ENCODE measurements at regions not wholly inside any gene's neighbourhood (a gene's known extent, or its start where the extent isn't known, plus 50 kb on each side); places are given as distances from the start of the nearest gene placed in this dataset.

GRCh38 chr4:37138789-37139188 is 105.8 kb upstream of the NWD2 start:
- no peak overlapping the region for H3K27ac Mint-ChIP-seq
- H3K4me3 Mint-ChIP-seq, result no peak overlapping the region
- no peak for DNase-seq
- H3K36me3 Mint-ChIP-seq, result no peaks in the 10 kb centered on the region
- H3K4me1 Mint-ChIP-seq, result peaks cover 0 to 2% of the 10 kb centered on the region in 2 donors
- H3K9me3 Mint-ChIP-seq, result peaks cover 0 to 3% of the 10 kb centered on the region in 2 donors
- ATAC-seq (replicated peaks), result peak in 1 of 2 donors; percentile 41
- no peaks in the 10 kb centered on the region for H3K27me3 Mint-ChIP-seq

- ATAC-seq (replicated peaks), result no peak
- H3K27me3 Mint-ChIP-seq, result no peaks in the 10 kb centered on the region
- no peaks in the 10 kb centered on the region for H3K36me3 Mint-ChIP-seq
Measured at GRCh38 chr4:37139987-37140386, 104.6 kb upstream of the NWD2 start.

GRCh38 chr4:37146260-37146659 is 98.3 kb upstream of the NWD2 start:
- no peaks in the 10 kb centered on the region for H3K27me3 Mint-ChIP-seq
- H3K27ac Mint-ChIP-seq, result no peak overlapping the region
- no peak overlapping the region for H3K4me3 Mint-ChIP-seq
- peaks cover 0 to 9% of the 10 kb centered on the region in 2 donors for H3K9me3 Mint-ChIP-seq
- ATAC-seq (replicated peaks), result no peak
- no peaks in the 10 kb centered on the region for H3K36me3 Mint-ChIP-seq
- DNase-seq, result no peak
- no peaks in the 10 kb centered on the region for H3K4me1 Mint-ChIP-seq

More at GRCh38 chr4:37139987-37140386, 104.6 kb upstream of the NWD2 start:
- no peak for DNase-seq
- peaks cover 0 to 3% of the 10 kb centered on the region in 2 donors for H3K9me3 Mint-ChIP-seq
- no peak overlapping the region for H3K4me3 Mint-ChIP-seq
- no peak overlapping the region for H3K27ac Mint-ChIP-seq
- H3K4me1 Mint-ChIP-seq, result peaks cover 0 to 2% of the 10 kb centered on the region in 2 donors

GRCh38 chr4:37157476-37158167 is 86.9 kb upstream of the NWD2 start:
- Mint-ChIP-seq H3K27me3 (no peaks in the 10 kb centered on the region), H3K4me3 (no peak overlapping the region), H3K36me3 (no peaks in the 10 kb centered on the region), H3K27ac (no peak overlapping the region), H3K4me1 (no peaks in the 10 kb centered on the region), H3K9me3 (no peaks in the 10 kb centered on the region)
- no peak for DNase-seq
- no peak for ATAC-seq (replicated peaks)

- Mint-ChIP-seq H3K27ac (no peak overlapping the region), H3K36me3 (no peaks in the 10 kb centered on the region), H3K4me1 (no peaks in the 10 kb centered on the region), H3K4me3 (no peak overlapping the region), H3K9me3 (no peaks in the 10 kb centered on the region), H3K27me3 (no peaks in the 10 kb centered on the region)
- no peak for DNase-seq
- no peak for ATAC-seq (replicated peaks)
Measured at GRCh38 chr4:37160653-37161052, 83.9 kb upstream of the NWD2 start.

- H3K27ac Mint-ChIP-seq, result no peak overlapping the region
- H3K9me3 Mint-ChIP-seq, result no peaks in the 10 kb centered on the region
- ATAC-seq (replicated peaks), result no peak
- H3K27me3 Mint-ChIP-seq, result no peaks in the 10 kb centered on the region
- no peak for DNase-seq
- no peaks in the 10 kb centered on the region for H3K36me3 Mint-ChIP-seq
- no peak overlapping the region for H3K4me3 Mint-ChIP-seq
- H3K4me1 Mint-ChIP-seq, result no peaks in the 10 kb centered on the region
Measured at GRCh38 chr4:37165844-37166243, 78.7 kb upstream of the NWD2 start.

GRCh38 chr4:37169956-37170355 is 74.6 kb upstream of the NWD2 start:
- peaks cover 3 to 4% of the 10 kb centered on the region in 2 donors for H3K9me3 Mint-ChIP-seq
- H3K27me3 Mint-ChIP-seq, result no peaks in the 10 kb centered on the region
- DNase-seq (no peak), ATAC-seq (replicated peaks) (no peak)
- H3K27ac Mint-ChIP-seq, result no peak overlapping the region
- H3K36me3 Mint-ChIP-seq, result no peaks in the 10 kb centered on the region
- H3K4me3 Mint-ChIP-seq, result no peak overlapping the region
- H3K4me1 Mint-ChIP-seq, result no peaks in the 10 kb centered on the region

- no peak for ATAC-seq (replicated peaks)
- no peak for DNase-seq
- H3K4me3 Mint-ChIP-seq, result no peak overlapping the region
- no peaks in the 10 kb centered on the region for H3K36me3 Mint-ChIP-seq
- H3K9me3 Mint-ChIP-seq, result peaks cover 2 to 8% of the 10 kb centered on the region in 2 donors
- no peaks in the 10 kb centered on the region for H3K4me1 Mint-ChIP-seq
- no peak overlapping the region for H3K27ac Mint-ChIP-seq
- no peaks in the 10 kb centered on the region for H3K27me3 Mint-ChIP-seq
Measured at GRCh38 chr4:37188100-37188499, 56.4 kb upstream of the NWD2 start.
